NCI-H2107 treated with DMSO at 0.1 percent for 48 hours (cell line): ENCODE measurements at regions not wholly inside any gene's neighbourhood (a gene's known extent, or its start where the extent isn't known, plus 50 kb on each side); places are given as distances from the start of the nearest gene placed in this dataset.
A peak's percentile ranks its signal among the peaks of the same experiment; 100 is the strongest.
"Not testable (repeated sequence)": the region's sequence is repeated elsewhere in the genome, so short reads cannot be mapped to it uniquely, and the experiment has no call there.

Experiments
- DNase-seq: peaks from one replicate; lab custom pipeline; 2025; ENCODE audit not compliant: unreplicated experiment; lab: John Stamatoyannopoulos, UW

- not testable (repeated sequence) for DNase-seq
Measured at GRCh38 chr20:59490196-59491004, 113.9 kb upstream of the PHACTR3 start.

- DNase-seq: no peak
Measured at GRCh38 chr20:59491884-59492283, 112.5 kb upstream of the PHACTR3 start.

GRCh38 chr20:59493926-59494325 is 110.4 kb upstream of the PHACTR3 start:
- DNase-seq: no peak

- DNase-seq: no peak
Measured at GRCh38 chr20:59495166-59495565, 109.2 kb upstream of the PHACTR3 start.

- DNase-seq: peak; percentile 21
Measured at GRCh38 chr20:59495894-59496510, 108.3 kb upstream of the PHACTR3 start.

GRCh38 chr20:59498291-59498690 is 106.0 kb upstream of the PHACTR3 start:
- DNase-seq: no peak

- DNase-seq: no peak
Measured at GRCh38 chr20:59499863-59500262, 104.5 kb upstream of the PHACTR3 start.

GRCh38 chr20:59508729-59509128 is 95.6 kb upstream of the PHACTR3 start:
- no peak for DNase-seq

- DNase-seq: no peak
Measured at GRCh38 chr20:59512651-59513050, 91.7 kb upstream of the PHACTR3 start.

GRCh38 chr20:59514554-59514953 is 89.8 kb upstream of the PHACTR3 start:
- DNase-seq: no peak

GRCh38 chr20:59515013-59515905 is 89.1 kb upstream of the PHACTR3 start:
- peak; percentile 45 for DNase-seq

GRCh38 chr20:59515906-59516209 is 88.5 kb upstream of the PHACTR3 start:
- DNase-seq: no peak

GRCh38 chr20:59518881-59519706 is 85.2 kb upstream of the PHACTR3 start:
- DNase-seq: peak; percentile 21

GRCh38 chr20:59519707-59520014 is 84.7 kb upstream of the PHACTR3 start:
- no peak for DNase-seq

- DNase-seq: no peak
Measured at GRCh38 chr20:59520814-59521213, 83.5 kb upstream of the PHACTR3 start.

- DNase-seq: peak; percentile 3
Measured at GRCh38 chr20:59525500-59526241, 78.7 kb upstream of the PHACTR3 start.

- DNase-seq: no peak
Measured at GRCh38 chr20:59526242-59527225, 77.8 kb upstream of the PHACTR3 start.

- DNase-seq: no peak
Measured at GRCh38 chr20:59530782-59531181, 73.6 kb upstream of the PHACTR3 start.

GRCh38 chr20:59537991-59538390 is 66.3 kb upstream of the PHACTR3 start:
- DNase-seq: no peak
